HTR-8/SVneo (cell line): ENCODE measurements at regions not wholly inside any gene's neighbourhood (a gene's known extent, or its start where the extent isn't known, plus 50 kb on each side); places are given as distances from the start of the nearest gene placed in this dataset.
"Not testable (repeated sequence)": the region's sequence is repeated elsewhere in the genome, so short reads cannot be mapped to it uniquely, and the experiment has no call there.

Experiments
- DNase-seq: peaks from one replicate; pipeline ENCODE4 v3.0.0; 2011; ENCODE audit warnings: low spot score, mixed read lengths; ENCODE audit not compliant: insufficient read length
- FAIRE-seq: peaks from 2 replicates; lab custom pipeline; 2011; peaks lifted over from hg19 to GRCh38; lab: Jason Lieb, UNC

GRCh38 chr2:3040066-3040428 lies 337.6 kb downstream of the EIPR1 start:
- DNase-seq = no peak
- peak; percentile 20 for FAIRE-seq

- DNase-seq = no peak
- FAIRE-seq = peak; percentile 13
These were observed 338.2 kb downstream of the EIPR1 start for GRCh38 chr2:3039188-3040065.

GRCh38 chr2:3038636-3039035 lies 339.0 kb downstream of the EIPR1 start:
- FAIRE-seq (no peak), DNase-seq (no peak)

DNA sequence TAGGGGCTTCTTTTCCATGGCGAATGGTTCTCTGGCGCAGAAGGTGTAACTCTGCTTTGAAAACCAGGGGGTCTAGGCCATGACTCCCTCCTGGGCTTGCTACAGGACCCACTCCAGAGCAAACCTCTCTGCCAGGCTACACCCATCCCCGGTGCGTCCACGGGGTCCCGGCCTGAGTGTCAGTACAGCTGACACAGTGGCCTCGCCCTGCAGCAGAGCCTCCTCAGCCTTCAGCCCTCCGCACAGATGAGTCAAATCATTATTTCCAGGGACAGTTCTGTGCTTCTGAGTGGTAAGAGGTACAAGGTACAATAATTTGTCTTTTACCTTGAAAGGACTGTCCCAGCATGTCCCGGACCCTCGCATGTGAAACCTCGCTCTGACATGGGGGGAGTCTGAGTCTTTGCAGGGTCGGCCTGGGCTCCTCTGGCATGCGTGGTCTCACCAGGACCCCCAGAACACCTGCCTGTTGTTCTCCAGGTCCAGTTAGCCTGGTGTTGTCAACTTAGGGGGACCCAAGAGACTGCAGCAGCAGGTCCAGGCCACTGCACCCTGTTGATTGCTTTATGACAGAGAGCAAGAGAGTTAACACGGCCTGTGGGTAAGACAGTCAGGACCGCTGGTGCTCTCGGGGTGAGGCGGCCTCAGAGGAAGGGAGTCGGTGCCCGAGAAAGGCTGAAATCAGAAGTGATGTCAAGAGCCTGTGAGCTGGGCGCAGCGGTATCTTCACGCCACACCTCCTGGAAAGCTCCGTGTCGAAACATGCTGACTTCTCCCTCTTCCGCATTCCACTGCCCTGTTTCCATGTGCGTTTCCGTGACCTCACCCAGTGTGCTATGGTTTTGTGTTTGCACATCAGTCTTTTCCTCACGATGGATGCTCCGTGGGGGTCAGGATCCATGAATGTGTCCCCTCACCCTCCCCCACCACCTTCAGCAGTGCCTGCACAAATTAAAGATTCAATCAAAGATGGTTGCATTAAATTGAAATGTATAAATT lies 340.1 kb downstream of the EIPR1 start:
- FAIRE-seq = no peak
- no peak for DNase-seq

- FAIRE-seq (no peak), DNase-seq (no peak)
These were observed 341.0 kb downstream of the EIPR1 start for GRCh38 chr2:3036432-3037125.

GRCh38 chr2:3035385-3036050 lies 342.1 kb downstream of the EIPR1 start:
- no peak for FAIRE-seq

DNA sequence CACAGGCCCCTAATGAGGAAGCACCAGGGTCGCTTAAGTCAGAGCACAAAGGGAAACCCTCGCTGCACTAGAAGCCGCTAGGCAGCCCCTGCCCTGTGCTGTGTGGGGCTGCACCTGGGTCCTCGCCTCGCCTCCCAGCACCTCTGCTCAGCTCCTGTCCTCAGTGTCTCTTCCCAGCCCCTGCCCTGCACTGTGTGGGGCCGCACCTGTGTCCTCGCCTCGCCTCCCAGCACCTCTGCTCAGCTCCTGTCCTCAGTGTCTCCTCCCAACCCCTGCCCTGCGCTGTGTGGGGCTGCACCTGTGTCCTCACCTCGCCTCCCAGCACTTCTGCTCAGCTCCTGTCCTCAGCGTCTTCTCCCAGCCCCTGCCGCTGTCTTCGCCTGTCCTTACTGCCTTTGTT lies 342.8 kb downstream of the EIPR1 start:
- DNase-seq (no peak), FAIRE-seq (no peak)

More at GRCh38 chr2:3035385-3036050, 342.1 kb downstream of the EIPR1 start:
- no peak for DNase-seq

- DNase-seq (no peak), FAIRE-seq (no peak)
These were observed 343.2 kb downstream of the EIPR1 start for GRCh38 chr2:3034396-3034795.

DNA sequence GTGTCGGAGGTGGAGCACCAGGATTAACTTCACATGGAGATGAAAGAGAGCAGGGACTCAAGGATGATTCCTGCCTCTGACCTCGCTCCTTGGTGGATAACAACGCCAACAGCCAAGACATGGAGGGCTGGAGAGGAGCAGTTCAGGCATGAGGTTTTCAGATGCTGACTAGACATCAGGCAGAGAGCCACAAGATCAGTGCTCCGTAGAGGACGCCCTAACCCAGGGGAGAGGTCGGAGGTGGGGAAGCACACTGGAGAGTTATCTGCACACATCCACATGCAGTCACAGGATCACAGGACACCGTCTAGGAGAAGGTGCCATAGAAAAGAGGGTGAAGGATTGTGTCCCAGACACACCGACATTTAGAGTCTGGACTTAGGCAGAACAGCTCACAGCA lies 344.3 kb downstream of the EIPR1 start:
- no peak for FAIRE-seq

GRCh38 chr2:3030791-3031190 lies 346.8 kb downstream of the EIPR1 start:
- not testable (repeated sequence) for FAIRE-seq

More for the DNA sequence above, 344.3 kb downstream of the EIPR1 start:
- DNase-seq = no peak

DNA sequence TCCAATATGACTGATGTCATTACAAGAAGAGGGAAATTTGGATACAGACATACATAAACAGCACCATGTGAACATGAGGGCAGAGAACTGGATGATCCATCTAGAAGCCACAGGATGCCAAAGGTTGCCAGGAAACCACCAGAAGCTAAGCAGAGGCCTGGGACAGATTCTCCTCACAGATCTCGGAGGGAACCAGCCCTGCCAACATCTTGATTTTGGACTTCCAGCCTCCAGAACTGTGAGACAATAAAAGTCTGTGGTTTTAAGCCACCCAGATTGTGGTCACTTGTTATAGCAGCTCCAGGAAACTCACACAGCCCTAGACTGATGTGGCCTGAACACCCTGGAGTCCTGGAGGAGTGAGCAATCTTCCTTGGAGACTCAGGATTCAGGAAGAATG lies 351.6 kb downstream of the EIPR1 start:
- FAIRE-seq (no peak), DNase-seq (no peak)

More at GRCh38 chr2:3030791-3031190, 346.8 kb downstream of the EIPR1 start:
- DNase-seq = not testable (repeated sequence)

- DNase-seq = no peak
- no peak for FAIRE-seq
These were observed 352.4 kb downstream of the EIPR1 start for GRCh38 chr2:3025261-3025660.

DNA sequence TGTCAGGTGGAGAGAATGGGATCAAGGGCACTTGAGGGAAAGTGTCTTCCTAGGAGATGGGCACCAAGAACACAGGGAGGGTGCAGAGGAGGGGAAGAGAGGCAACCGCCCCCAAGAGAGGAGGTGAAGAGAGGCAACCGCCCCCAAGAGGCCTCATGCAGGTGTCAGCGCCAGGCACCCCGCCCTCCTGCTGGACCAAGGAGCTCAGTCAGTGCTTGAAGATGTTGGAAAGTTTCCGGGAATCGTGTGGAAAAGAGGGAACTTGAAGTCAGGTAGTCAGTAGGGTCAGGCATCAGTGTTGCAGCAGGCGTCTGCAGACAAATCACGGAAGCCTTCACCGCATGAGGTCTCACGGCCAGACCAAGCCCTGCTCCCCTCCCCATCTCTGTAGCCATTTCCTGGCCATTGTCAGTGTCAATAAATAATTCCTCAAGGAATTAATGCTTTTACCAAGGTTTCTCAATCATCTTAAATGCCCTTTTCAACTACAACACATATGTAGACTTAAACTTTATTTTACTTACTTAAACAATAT lies 353.1 kb downstream of the EIPR1 start:
- DNase-seq (no peak), FAIRE-seq (no peak)

DNA sequence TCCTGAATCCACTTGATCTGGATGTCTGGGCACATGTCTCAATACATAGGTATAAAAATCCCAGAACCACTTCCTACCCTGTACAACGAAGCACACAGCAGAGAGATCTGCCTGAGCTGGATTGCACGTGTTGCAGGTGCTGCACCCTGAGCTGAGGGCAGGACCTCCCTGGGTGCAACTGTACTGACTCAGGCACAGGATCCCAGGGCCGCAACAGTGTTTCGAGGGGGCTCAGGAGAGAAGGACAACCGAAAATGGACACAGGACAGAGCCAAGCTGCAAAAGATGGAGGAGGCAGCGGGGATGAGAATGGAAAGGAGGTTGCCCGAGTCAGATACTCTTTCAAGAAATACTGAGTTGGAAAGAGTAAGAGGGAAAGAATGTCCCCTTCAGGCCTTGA lies 354.1 kb downstream of the EIPR1 start:
- FAIRE-seq (no peak), DNase-seq (no peak)

DNA sequence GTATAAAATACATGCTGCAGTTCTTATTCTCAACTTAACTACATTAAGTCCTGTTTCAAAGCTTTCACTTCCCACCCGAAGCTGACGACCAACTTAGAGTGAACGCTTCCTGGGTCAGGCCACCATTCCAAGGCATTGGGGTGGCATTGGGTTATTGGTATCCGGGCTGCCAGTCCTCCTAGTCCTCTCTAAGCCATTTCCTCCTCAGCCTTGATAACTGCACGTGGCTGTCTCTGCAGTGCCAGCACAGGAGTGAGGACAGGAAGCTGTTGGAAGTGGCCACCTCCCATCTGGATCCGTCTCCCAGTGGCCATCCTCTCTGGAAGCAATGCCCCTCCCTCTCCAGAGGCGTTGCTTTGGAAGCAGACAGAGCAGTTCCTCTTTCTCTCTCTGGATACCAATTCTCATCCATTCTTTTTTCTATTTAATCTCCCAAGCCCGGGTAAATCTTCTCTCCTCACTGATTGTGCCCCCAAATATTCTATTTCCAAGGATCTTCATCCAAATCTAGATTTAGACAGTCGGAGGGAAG lies 354.7 kb downstream of the EIPR1 start:
- FAIRE-seq (no peak), DNase-seq (no peak)

- no peak for FAIRE-seq
- no peak for DNase-seq
These were observed 355.9 kb downstream of the EIPR1 start for GRCh38 chr2:3021720-3022119.

- FAIRE-seq (no peak), DNase-seq (no peak)
These were observed 367.6 kb downstream of the EIPR1 start for GRCh38 chr2:3010001-3010400.

- FAIRE-seq = peak; percentile 90
These were observed 368.1 kb downstream of the EIPR1 start for GRCh38 chr2:3009483-3009882.

GRCh38 chr2:3009005-3009404 lies 368.6 kb downstream of the EIPR1 start:
- DNase-seq (no peak), FAIRE-seq (no peak)

More at GRCh38 chr2:3009483-3009882, 368.1 kb downstream of the EIPR1 start:
- DNase-seq = no peak
